Adipocyte (in vitro differentiated cells): ENCODE measurements at regions not wholly inside any gene's neighbourhood (a gene's known extent, or its start where the extent isn't known, plus 50 kb on each side); places are given as distances from the start of the nearest gene placed in this dataset.
"Not testable (repeated sequence)": the region's sequence is repeated elsewhere in the genome, so short reads cannot be mapped to it uniquely, and the experiment has no call there.

ENCODE experiments used
- DNase-seq: peaks from one replicate; pipeline ENCODE4 v3.0.0-alpha.2; 2015; ENCODE audit warnings: low read depth
- H3K27me3 ChIP-seq: replicated peaks from 2 replicates; pipeline ENCODE4 v1.7.0; 2013; ENCODE audit warnings: mild to moderate bottlenecking, low read length, moderate library complexity; ENCODE audit not compliant: control insufficient read depth, insufficient read depth
- H3K36me3 ChIP-seq: 2 replicates; pipeline ENCODE4 v1.7.0; 2013; ENCODE audit warnings: low read length, mild to moderate bottlenecking, moderate library complexity; ENCODE audit not compliant: control insufficient read depth, insufficient read depth, severe bottlenecking
- H3K4me1 ChIP-seq: 2 replicates; pipeline ENCODE4 v1.7.0; 2013; ENCODE audit warnings: mild to moderate bottlenecking, low read length, moderate library complexity; ENCODE audit not compliant: control insufficient read depth, insufficient read depth
- H3K4me3 ChIP-seq: 2 replicates; pipeline ENCODE4 v1.7.0; 2013; ENCODE audit warnings: mild to moderate bottlenecking, low read length, moderate library complexity
- H3K9ac ChIP-seq: 2 replicates; pipeline ENCODE4 v1.7.0; 2013; ENCODE audit warnings: mild to moderate bottlenecking, low read length, moderate library complexity
- H3K9me3 ChIP-seq: 2 replicates; pipeline ENCODE4 v1.7.0; 2013; ENCODE audit warnings: mild to moderate bottlenecking, low read length, moderate library complexity; ENCODE audit not compliant: control insufficient read depth

GRCh38 chr3:168813225-168813802 lies 717.6 kb upstream of the GOLIM4 start:
- no peaks in the 10 kb centered on the region for H3K4me1 ChIP-seq
- no peaks in the 10 kb centered on the region for H3K9me3 ChIP-seq
- no peak for DNase-seq
- no peaks in the 10 kb centered on the region for H3K36me3 ChIP-seq
- no peak overlapping the region for H3K4me3 ChIP-seq
- H3K9ac ChIP-seq = no peak overlapping the region
- H3K27me3 ChIP-seq = no peaks in the 10 kb centered on the region

DNA sequence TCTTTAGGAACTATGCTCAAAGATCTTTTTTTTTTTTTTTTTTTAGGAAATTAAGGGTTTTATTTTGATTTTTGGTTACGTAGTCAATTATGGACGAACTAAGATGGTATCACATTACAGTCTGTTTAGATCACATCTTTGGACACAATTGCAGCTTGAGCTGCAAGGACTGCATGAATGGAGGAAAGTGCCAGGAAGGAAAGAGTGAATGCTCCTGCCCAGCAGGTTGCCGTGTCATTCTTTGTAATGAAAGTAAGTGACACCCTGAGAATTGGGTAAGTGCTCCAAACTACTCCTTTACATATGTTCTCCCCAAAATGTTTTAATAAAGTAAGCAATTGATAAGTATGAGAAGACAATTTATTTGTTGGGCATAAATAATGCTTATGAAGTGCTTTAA lies 716.5 kb upstream of the GOLIM4 start:
- peak; percentile 26 for DNase-seq
- H3K4me3 ChIP-seq = no peak overlapping the region
- no peaks in the 10 kb centered on the region for H3K4me1 ChIP-seq

GRCh38 chr3:168808596-168808995 lies 712.9 kb upstream of the GOLIM4 start:
- Histone ChIP-seq H3K36me3 (no peaks in the 10 kb centered on the region), H3K27me3 (no peaks in the 10 kb centered on the region), H3K4me3 (no peak overlapping the region), H3K9ac (no peak overlapping the region), H3K4me1 (no peaks in the 10 kb centered on the region), H3K9me3 (no peaks in the 10 kb centered on the region)
- no peak for DNase-seq

More for the DNA sequence above, 716.5 kb upstream of the GOLIM4 start:
- Histone ChIP-seq H3K36me3 (no peaks in the 10 kb centered on the region), H3K27me3 (no peaks in the 10 kb centered on the region), H3K9me3 (no peaks in the 10 kb centered on the region), H3K9ac (no peak overlapping the region)

DNA sequence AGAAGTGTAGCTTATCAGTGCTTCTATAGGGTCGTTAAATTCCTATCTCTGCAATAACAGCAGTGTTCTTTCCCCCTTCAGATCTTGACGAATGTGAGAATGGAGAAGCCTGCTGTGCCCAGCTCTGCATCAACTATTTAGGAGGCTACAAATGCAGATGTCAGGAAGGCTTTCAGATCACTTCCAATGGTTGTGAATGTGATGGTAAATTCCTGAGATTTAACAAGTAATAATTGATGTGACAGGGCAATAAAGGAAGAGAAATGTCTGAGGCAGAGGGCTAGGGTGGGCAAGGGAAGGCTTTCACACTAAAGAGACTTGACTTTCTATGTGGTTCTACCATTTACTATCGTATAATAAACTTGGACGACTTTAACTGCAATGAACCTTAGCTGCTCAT lies 711.7 kb upstream of the GOLIM4 start:
- Histone ChIP-seq H3K27me3 (no peaks in the 10 kb centered on the region), H3K9me3 (no peaks in the 10 kb centered on the region), H3K4me3 (no peak overlapping the region), H3K4me1 (no peaks in the 10 kb centered on the region), H3K36me3 (no peaks in the 10 kb centered on the region), H3K9ac (no peak overlapping the region)
- no peak for DNase-seq

DNA sequence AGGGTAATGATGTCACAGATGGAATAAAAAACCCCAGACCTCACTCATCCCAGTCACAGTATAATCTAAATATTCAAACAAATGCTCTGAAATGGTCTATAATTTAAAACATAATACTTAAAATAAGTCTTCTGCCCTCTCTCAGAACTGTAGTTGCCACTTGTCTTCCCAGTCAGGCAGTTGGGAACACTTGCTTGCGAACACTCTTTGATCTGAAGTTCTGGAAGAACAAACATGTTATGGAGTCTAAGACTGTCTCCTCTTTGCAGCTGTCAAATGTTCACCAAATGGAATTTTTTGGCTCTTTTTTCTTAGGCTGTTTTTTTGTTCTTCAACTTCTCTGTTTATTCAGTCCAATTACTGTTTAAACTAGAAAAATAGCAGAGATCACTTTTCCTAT lies 711.1 kb upstream of the GOLIM4 start:
- Histone ChIP-seq H3K4me1 (no peaks in the 10 kb centered on the region), H3K9me3 (no peaks in the 10 kb centered on the region), H3K27me3 (no peaks in the 10 kb centered on the region), H3K9ac (no peak overlapping the region), H3K4me3 (no peak overlapping the region), H3K36me3 (no peaks in the 10 kb centered on the region)
- peak; percentile 30 for DNase-seq

- Histone ChIP-seq H3K9me3 (no peaks in the 10 kb centered on the region), H3K4me3 (no peak overlapping the region), H3K27me3 (no peaks in the 10 kb centered on the region), H3K36me3 (no peaks in the 10 kb centered on the region), H3K4me1 (no peaks in the 10 kb centered on the region), H3K9ac (no peak overlapping the region)
- peak; percentile 71 for DNase-seq
Measured at GRCh38 chr3:168803536-168803935, 707.8 kb upstream of the GOLIM4 start.

GRCh38 chr3:168802766-168803165 lies 707.0 kb upstream of the GOLIM4 start:
- Histone ChIP-seq H3K4me3 (no peak overlapping the region), H3K9me3 (no peaks in the 10 kb centered on the region), H3K27me3 (no peaks in the 10 kb centered on the region), H3K4me1 (no peaks in the 10 kb centered on the region), H3K9ac (no peak overlapping the region), H3K36me3 (no peaks in the 10 kb centered on the region)
- no peak for DNase-seq

DNA sequence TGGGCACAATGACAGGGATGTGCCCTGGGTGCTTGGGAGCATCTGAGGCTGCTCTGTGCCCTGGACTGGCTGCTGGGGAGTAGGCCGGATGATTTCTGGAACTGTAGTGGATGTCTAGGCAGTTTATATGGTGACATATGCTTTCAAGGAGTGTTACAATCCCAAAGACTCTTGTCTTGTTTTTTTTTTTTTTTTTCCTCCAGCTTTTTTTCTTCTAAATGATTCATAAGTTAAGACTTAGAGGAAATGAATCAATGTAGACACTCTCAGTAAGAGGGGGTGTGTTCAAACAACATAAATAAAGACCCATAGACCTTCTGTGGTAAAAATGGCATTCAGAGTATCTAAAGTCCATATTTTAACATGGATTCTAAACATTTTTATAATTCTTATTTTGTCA lies 706.1 kb upstream of the GOLIM4 start:
- no peaks in the 10 kb centered on the region for H3K36me3 ChIP-seq
- no peaks in the 10 kb centered on the region for H3K9me3 ChIP-seq
- H3K4me1 ChIP-seq = no peaks in the 10 kb centered on the region

GRCh38 chr3:168796339-168796738 lies 700.6 kb upstream of the GOLIM4 start:
- no peaks in the 10 kb centered on the region for H3K36me3 ChIP-seq
- H3K27me3 ChIP-seq = no peaks in the 10 kb centered on the region
- H3K4me3 ChIP-seq = no peak overlapping the region
- H3K9ac ChIP-seq = no peak overlapping the region
- no peak for DNase-seq
- no peaks in the 10 kb centered on the region for H3K4me1 ChIP-seq
- H3K9me3 ChIP-seq = no peaks in the 10 kb centered on the region

More for the DNA sequence above, 706.1 kb upstream of the GOLIM4 start:
- Histone ChIP-seq H3K27me3 (no peaks in the 10 kb centered on the region), H3K4me3 (no peak overlapping the region), H3K9ac (no peak overlapping the region)
- DNase-seq = peak; percentile 75

DNA sequence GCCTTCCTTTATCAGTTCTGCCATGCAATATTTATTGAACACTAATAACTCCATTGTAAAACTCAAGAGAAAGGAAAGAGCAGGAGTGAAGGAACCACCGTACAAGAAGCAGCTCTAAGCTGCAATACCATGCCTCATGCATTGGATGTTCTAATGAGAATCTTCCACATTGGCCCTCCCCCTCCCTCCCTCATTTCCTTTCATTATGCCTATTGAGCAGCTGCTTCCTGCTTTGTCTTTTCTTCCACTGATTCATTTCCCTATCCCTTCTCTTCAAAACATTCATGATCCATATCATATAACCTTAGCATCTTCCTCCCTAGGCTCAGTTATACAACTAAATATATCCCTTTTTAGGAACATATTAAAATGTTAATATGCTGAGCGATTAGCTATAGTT lies 698.7 kb upstream of the GOLIM4 start:
- Histone ChIP-seq H3K4me3 (no peak overlapping the region), H3K9me3 (no peaks in the 10 kb centered on the region), H3K4me1 (no peaks in the 10 kb centered on the region), H3K36me3 (no peaks in the 10 kb centered on the region), H3K27me3 (no peaks in the 10 kb centered on the region), H3K9ac (no peak overlapping the region)
- DNase-seq = no peak

DNA sequence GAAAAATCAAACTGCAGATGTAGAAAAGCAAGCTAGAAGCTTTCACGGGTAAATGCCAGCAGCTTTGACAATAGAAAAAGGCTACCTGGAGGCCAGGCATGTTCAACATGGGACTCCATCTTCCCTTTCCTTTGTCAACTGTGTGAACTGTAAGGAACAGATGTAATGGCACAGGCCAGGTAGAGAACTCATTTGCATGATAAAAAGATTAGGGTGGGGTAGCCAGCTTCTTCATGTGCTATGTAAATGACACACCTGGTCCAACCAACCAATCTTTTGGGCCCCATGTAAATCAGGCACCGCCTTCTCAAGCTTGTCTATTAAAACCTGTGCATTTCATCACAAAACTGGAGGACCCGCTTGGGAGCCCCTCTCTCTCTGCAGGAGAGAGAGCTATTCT lies 686.5 kb upstream of the GOLIM4 start:
- Histone ChIP-seq H3K9me3 (peaks cover 7% of the 10 kb centered on the region), H3K4me3 (no peak overlapping the region), H3K27me3 (no peaks in the 10 kb centered on the region), H3K4me1 (no peaks in the 10 kb centered on the region), H3K36me3 (no peaks in the 10 kb centered on the region), H3K9ac (no peak overlapping the region)
- no peak for DNase-seq

- not testable (repeated sequence) for H3K9me3 ChIP-seq, H3K27me3 ChIP-seq, H3K9ac ChIP-seq, H3K36me3 ChIP-seq, H3K4me1 ChIP-seq, DNase-seq, H3K4me3 ChIP-seq
Measured at GRCh38 chr3:168779970-168780645, 684.4 kb upstream of the GOLIM4 start.
